Activated T-helper 9 cell treated with anti-CD3 and anti-CD28 coated beads, Interleukin-2, amount 50 U/mL, for 16 hours (primary cell): ENCODE measurements at regions not wholly inside any gene's neighbourhood (a gene's known extent, or its start where the extent isn't known, plus 50 kb on each side); places are given as distances from the start of the nearest gene placed in this dataset.

Source experiments
- DNase-seq: peaks from one replicate; pipeline ENCODE4 v3.0.0-alpha.2; 2020; ENCODE audit warnings: low read depth

DNA sequence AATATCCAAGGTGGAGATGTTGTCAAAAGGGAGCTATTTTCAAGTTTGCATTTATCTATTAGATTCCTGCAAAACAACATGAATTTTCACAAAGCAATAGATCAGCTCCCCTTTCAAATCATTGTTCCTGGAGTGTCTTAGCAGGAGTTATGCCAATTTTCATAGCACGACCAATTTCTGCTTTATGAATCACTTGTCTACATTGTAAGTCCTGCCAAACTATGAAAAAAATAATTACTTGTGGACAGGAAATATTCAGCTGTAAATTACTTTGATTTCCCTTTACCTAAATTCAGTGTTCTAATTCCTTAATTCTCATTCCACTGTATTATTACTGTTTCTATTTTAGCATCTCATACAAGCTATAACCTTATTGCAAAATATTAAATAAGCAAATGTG lies 1289.6 kb downstream of the NSUN3 start:
- DNase-seq, result no peak

- no peak for DNase-seq
These were observed 1291.6 kb downstream of the NSUN3 start for GRCh38 chr3:95354489-95354888.

DNA sequence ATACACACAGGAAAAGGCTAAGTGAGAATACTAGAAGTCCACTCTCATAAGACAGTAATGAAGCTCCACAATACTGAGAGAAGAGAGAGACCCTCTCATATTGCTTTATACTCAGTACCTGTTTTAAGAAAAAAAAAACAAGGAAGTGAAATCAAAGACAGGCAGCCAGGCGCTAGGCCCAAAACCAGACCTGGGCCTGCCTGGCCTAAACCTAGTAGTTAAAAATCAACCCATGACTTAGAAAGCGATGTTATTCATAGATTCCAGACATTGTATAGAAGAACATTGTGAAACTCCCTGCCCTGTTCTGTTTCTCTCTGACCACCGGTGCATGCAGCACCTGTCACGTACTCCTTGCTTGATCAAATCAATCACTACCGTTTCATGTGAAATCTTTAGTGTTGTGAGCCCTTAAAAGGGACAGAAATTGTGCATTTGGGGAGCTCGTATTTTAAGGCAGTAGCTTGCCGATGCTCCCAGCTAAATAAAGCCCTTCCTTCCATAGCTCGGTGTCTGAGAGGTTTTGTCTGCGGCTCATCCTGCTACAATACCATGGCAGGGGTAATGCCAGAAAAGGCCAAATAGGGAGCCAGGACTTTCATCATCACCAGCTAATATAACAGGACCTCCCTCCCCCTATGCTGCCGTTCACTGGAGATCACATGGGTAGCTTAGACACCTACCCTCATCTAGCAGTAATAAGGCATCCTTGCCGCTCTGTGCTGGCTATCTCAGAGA lies 1294.1 kb downstream of the NSUN3 start:
- no peak for DNase-seq

- DNase-seq, result no peak
These were observed 1324.6 kb downstream of the NSUN3 start for GRCh38 chr3:95387242-95388021.

DNA sequence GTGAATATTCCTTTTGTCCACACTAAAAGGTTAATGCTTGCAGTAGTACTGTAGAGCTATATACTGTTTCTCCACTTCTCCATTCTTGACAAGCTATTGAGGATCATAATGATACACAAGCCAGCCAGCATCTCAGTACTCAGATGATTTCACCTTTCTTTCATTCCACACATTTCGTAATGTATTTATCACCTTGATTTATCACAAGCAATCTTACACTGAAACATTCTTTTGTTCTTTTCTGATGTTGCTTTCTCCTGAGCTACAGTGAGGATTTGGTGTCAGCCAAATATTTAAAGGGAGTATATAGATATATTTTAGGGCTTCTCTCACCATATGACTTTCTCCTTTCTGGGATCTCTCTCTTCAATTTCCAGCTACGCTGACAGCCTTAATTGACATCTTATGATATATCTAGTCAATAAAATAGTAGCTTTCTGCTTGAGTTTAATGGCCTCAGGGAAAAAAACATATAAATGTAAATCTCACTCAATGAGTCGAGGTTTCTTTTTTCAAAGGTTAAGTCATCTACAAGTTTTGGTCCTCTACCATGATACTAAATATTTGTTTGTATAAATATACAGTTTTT lies 1327.0 kb downstream of the NSUN3 start:
- DNase-seq, result no peak

GRCh38 chr3:95394286-95394685 lies 1331.4 kb downstream of the NSUN3 start:
- DNase-seq, result no peak

GRCh38 chr3:95399585-95399984 lies 1336.7 kb downstream of the NSUN3 start:
- no peak for DNase-seq

DNA sequence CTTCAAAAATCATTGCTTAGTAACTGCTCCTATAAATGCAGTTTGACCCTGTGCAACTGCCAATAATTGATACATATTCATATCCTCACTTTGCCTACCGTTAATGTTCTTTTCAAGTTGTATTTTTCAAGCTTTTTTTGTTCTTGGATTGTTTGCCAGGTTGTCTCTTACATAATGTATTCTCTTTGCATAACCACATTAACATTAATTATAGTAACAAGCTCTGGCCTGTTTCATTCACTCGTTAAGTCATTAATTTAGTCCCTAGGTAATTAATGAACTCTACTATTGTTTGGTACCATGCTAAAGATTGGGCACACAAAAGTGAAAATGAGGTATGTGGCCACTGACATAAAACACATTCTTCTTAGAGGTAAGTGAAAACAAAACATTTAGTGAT lies 1338.8 kb downstream of the NSUN3 start:
- DNase-seq, result no peak

GRCh38 chr3:95407709-95408463 lies 1345.0 kb downstream of the NSUN3 start:
- DNase-seq, result no peak

DNA sequence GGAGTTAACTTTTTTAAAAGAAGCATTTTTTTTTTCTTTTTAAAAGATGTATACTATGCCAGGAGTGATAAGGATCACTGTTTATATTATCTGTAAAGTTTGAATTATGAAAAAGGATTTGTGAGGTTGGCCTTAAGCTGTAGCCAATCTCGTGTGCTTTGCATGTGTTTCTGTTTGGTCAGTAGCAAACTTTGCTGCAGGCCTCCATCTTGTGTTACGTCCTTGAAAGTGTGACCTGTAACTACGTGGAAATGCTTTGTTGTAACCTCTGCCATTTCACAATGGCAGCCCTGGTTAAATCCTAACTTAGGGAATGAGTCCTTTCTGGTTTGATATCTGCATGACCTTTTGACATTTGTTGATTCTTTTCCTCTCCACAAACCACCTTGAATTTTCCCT lies 1345.6 kb downstream of the NSUN3 start:
- DNase-seq, result no peak

DNA sequence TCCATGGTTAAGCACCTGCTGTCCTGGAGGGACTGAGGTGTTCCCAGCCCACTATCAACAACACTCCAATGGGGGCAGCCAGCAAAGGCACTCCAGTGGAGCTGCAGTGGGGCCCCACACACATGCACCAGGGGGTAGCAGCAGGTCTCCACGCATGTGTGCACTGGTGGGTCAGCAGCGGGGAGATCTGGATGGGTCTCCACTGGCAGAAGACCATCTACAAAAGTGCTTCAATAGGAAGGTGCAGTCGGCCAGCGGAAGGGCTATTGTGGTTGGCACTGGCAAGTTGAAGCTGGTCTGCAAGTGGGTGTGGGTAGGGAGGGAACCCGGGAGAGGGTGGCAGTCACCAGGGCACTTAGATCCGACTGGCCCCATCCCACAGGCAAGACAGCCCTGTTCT lies 1355.4 kb downstream of the NSUN3 start:
- no peak for DNase-seq

DNA sequence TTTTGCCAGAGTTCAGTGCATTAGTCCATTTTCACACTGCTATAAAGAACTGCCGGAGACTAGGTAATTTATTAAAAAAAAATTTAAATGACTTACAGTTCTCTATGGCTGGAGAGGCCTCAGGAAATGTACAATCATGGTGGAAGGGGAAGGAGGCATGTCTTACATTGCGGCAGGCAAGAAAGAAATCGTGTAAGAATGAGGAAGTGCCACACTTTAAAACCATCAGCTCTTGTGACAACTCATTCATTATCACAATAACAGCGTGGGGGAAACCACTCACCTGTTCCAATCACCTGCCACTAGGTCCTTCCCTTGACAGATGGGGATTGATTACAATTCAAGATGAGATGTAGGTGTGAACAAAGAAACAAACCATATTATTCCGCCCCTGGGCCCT lies 1361.4 kb downstream of the NSUN3 start:
- DNase-seq, result no peak

- DNase-seq, result no peak
These were observed 1371.6 kb downstream of the NSUN3 start for GRCh38 chr3:95434491-95434890.

DNA sequence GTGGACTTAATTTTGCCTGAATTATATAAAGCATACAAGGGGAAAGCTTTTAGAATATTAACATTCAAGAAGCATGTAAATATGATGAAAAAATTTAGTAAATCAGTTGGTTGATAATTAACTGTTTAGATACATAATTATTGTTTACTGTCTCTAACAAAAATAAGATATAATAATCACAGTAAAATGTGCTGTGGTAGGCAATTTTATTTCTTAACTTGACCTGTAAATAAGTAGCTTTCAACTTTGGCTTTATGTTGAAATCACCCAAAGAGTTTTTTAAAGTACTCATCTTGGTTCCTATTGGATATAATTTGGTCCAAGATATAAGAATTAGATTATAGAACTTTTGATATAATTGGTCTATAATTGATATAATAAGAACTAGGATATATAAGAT lies 1374.5 kb downstream of the NSUN3 start:
- no peak for DNase-seq

GRCh38 chr3:95438274-95438673 lies 1375.4 kb downstream of the NSUN3 start:
- no peak for DNase-seq

DNA sequence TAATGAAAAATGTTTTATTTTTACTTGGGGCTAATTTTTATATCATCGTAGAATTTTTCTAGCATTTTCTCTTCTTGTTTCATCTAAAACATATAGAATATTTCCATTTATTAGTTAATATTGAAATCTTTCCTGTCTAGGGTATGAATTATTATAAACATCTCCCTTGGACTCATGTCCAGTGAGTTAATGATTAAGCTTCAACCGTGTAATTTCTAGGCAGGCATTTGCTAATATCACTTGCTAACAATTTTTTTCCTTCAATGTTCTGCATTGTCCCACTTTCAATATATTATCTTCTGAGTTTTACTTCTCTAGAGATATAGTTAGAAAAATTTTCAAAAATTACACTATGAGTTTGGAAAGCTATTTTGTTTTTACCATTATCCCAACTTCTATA lies 1371.6 kb upstream of the EPHA6 start:
- no peak for DNase-seq

- DNase-seq, result no peak
These were observed 1364.6 kb upstream of the EPHA6 start for GRCh38 chr3:95449841-95450240.

DNA sequence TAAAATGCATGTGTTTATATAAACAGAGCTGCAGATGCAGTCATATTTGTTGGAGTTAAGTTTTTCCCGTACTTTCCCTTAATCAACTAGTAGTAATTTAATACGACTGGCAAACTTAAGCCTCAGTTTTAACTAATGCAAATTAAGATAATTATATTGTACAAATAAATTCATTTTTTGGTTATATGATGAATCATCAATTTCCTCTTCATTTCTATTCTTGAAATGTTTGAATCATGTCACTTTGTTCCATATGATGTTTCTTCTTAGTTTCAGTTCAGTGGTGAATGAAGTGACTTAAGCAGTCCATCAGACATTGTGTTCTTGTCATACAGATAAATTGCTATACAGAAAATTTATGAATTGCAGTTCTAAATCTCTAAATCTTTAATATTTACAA lies 1361.2 kb upstream of the EPHA6 start:
- no peak for DNase-seq

- DNase-seq, result no peak
These were observed 1357.6 kb upstream of the EPHA6 start for GRCh38 chr3:95456835-95457234.

DNA sequence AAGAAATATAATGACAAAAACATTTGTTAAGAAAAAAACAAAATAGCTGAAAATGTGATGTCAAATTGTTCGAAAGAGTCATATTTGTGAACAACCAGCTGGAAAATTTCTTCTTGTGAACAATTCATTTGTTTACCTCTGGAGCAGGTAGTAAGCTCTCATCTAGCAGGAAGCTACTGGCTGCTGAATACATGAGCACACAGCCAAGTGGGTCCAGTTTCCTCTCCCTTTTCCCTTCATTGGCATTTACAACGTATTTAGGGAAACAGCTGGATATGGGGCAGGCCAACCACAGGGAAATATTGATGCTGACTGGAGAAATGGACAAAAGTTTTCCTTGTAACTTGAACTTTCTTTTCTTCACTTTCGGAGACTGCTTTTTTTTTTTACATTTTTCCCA lies 1354.7 kb upstream of the EPHA6 start:
- no peak for DNase-seq

- no peak for DNase-seq
These were observed 1354.1 kb upstream of the EPHA6 start for GRCh38 chr3:95460274-95460673.

- DNase-seq, result no peak
These were observed 1352.2 kb upstream of the EPHA6 start for GRCh38 chr3:95462161-95462560.

DNA sequence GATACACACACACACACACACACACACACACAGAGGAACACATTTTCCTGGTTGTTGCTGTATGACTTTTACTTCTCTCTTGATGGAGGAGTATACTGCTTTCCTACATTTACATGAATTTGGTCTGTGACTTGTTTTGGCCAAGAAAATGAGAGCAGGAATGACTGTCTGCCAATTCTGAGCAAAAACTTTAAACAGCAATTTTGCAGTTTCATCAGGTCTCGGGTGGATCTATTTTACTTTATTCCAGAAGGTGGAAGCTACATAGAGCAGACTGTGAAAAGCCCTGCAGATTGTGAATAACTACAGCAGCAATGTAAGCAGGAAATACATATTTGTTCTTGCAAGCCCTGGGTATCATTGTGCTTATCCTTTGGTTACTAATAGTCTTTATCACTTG lies 1350.0 kb upstream of the EPHA6 start:
- no peak for DNase-seq
